ACC112 (cell line): ENCODE measurements at regions not wholly inside any gene's neighbourhood (a gene's known extent, or its start where the extent isn't known, plus 50 kb on each side); places are given as distances from the start of the nearest gene placed in this dataset.
A peak's percentile ranks its signal among the peaks of the same experiment; 100 is the strongest.

Experiments used
- H2AFZ ChIP-seq: fragments of 200-600 bp; sonication (generic); one replicate; pipeline ENCODE4 v1.6.0; 2017; ENCODE audit warnings: antibody characterized with exemption, low read length; ENCODE audit not compliant: unreplicated experiment
- H3K27ac ChIP-seq: fragments of 200-600 bp; sonication (generic); 2 replicates; pipeline ENCODE4 v1.5.1; 2014; ENCODE audit warnings: low read depth, mild to moderate bottlenecking, antibody characterized with exemption, low read length, moderate library complexity
- H3K27me3 ChIP-seq: fragments of 200-600 bp; sonication (generic); 2 replicates; pipeline ENCODE4 v1.6.1; 2014; ENCODE audit warnings: mild to moderate bottlenecking, antibody characterized with exemption, low read length, moderate library complexity, mixed read lengths; ENCODE audit not compliant: insufficient read depth
- H3K36me3 ChIP-seq: fragments of 200-600 bp; sonication (generic); 2 replicates; pipeline ENCODE4 v1.6.1; 2016; ENCODE audit warnings: mild to moderate bottlenecking, antibody characterized with exemption, low read length, moderate library complexity, mixed read lengths; ENCODE audit not compliant: insufficient read depth
- H3K4me1 ChIP-seq: fragments of 200-600 bp; sonication (generic); one replicate; pipeline ENCODE4 v1.6.1; 2016; ENCODE audit warnings: low read length, mixed read lengths; ENCODE audit not compliant: insufficient read depth, unreplicated experiment, control insufficient read depth
- H3K4me3 ChIP-seq: fragments of 200-600 bp; sonication (generic); 2 replicates; pipeline ENCODE4 v1.5.1; 2014; ENCODE audit warnings: mild to moderate bottlenecking, low read depth, low read length
- H3K79me2 ChIP-seq: fragments of 200-600 bp; sonication (generic); one replicate; pipeline ENCODE4 v1.6.0; 2016; ENCODE audit warnings: low read length; ENCODE audit not compliant: control insufficient read depth, unreplicated experiment, insufficient read depth

- no peaks in the 10 kb centered on the region for H3K36me3 ChIP-seq
- peak overlapping the region; percentile 21 for H3K4me3 ChIP-seq
- H3K27me3 ChIP-seq: no peaks in the 10 kb centered on the region
- no peaks in the 10 kb centered on the region for H3K4me1 ChIP-seq
- H3K79me2 ChIP-seq: no peaks in the 10 kb centered on the region
- H3K27ac ChIP-seq: no peak overlapping the region
- no peak overlapping the region for H2AFZ ChIP-seq
These were observed 442.9 kb downstream of the MCTP2 start for GRCh38 chr15:94674296-94674695.

- Histone ChIP-seq H3K79me2 (no peaks in the 10 kb centered on the region), H2AFZ (no peak overlapping the region), H3K4me1 (no peaks in the 10 kb centered on the region), H3K4me3 (no peak overlapping the region), H3K27me3 (no peaks in the 10 kb centered on the region), H3K27ac (no peak overlapping the region), H3K36me3 (no peaks in the 10 kb centered on the region)
These were observed 445.9 kb downstream of the MCTP2 start for GRCh38 chr15:94677202-94677790.

- H3K4me3 ChIP-seq: no peak overlapping the region
- H3K27me3 ChIP-seq: no peaks in the 10 kb centered on the region
- H3K36me3 ChIP-seq: no peaks in the 10 kb centered on the region
- no peak overlapping the region for H3K27ac ChIP-seq
- H2AFZ ChIP-seq: no peak overlapping the region
- no peaks in the 10 kb centered on the region for H3K79me2 ChIP-seq
- H3K4me1 ChIP-seq: no peaks in the 10 kb centered on the region
These were observed 450.8 kb downstream of the MCTP2 start for GRCh38 chr15:94682171-94682570.

DNA sequence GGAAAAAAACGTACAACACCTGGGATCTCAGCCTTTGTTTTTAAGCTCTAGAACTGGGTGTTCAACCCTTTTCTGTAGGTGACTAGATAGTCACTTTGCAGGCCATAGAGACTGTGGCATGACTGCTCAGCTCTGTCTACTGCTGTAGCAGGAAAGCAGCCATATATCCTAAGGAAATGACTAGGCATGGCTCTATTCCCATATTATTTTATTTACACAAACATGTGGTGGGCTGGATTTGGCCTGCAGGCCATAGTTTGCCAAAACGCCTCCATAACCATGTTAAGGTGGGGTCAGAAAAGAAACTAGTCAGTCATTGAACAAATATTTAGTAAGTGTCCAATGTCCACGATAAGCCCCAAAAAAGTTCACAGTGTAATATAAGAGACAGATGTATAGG is 452.5 kb downstream of the MCTP2 start:
- no peak overlapping the region for H3K27ac ChIP-seq
- no peak overlapping the region for H2AFZ ChIP-seq
- no peaks in the 10 kb centered on the region for H3K79me2 ChIP-seq
- H3K4me1 ChIP-seq: no peaks in the 10 kb centered on the region
- no peak overlapping the region for H3K4me3 ChIP-seq
- H3K36me3 ChIP-seq: no peaks in the 10 kb centered on the region
- H3K27me3 ChIP-seq: no peaks in the 10 kb centered on the region

DNA sequence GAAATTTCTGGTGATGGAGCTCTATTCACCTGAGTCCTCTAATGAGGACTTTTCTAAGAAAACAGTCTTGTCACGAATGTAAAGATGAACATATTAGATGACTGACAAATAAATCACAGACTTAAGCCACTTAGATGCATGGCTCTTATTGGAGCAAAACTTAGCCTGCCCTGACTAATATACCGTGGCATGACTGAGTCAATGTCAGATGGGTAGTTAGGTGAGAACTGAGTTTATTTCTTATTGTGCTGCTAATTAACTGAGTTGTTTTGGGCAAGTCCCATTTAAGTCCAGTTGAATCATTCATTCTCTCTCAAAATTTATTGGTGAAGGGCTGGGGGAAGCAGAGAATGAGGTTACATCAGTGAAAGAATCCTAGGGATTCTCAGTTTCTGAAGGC is 459.8 kb downstream of the MCTP2 start:
- Histone ChIP-seq H3K27ac (no peak overlapping the region), H2AFZ (no peak overlapping the region), H3K79me2 (no peaks in the 10 kb centered on the region), H3K4me3 (no peak overlapping the region), H3K4me1 (no peaks in the 10 kb centered on the region), H3K27me3 (no peaks in the 10 kb centered on the region), H3K36me3 (no peaks in the 10 kb centered on the region)

GRCh38 chr15:94692710-94693109 is 461.3 kb downstream of the MCTP2 start:
- no peaks in the 10 kb centered on the region for H3K4me1 ChIP-seq
- no peak overlapping the region for H2AFZ ChIP-seq
- H3K79me2 ChIP-seq: no peaks in the 10 kb centered on the region
- no peaks in the 10 kb centered on the region for H3K27me3 ChIP-seq
- H3K4me3 ChIP-seq: no peak overlapping the region
- no peak overlapping the region for H3K27ac ChIP-seq
- H3K36me3 ChIP-seq: no peaks in the 10 kb centered on the region

DNA sequence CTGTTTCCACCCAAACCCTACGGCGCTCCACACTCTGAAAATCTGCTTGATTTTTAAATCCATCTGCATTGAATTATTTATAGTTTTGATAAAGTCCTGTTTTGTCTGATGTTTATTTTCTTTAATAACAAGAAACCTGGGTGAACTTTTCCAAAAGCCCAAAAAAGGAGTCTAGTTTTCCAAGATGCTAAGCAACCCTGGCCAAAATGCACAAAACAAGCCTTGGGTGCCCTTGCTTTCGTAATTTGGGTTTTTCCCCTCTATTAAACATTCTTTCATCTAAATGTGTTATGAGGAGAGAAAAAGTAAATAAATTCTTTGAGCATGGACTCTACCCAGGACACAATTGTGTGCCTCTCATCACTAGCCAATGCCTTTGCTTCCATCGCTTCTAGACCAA is 468.9 kb downstream of the MCTP2 start:
- no peaks in the 10 kb centered on the region for H3K79me2 ChIP-seq
- no peaks in the 10 kb centered on the region for H3K4me1 ChIP-seq
- no peaks in the 10 kb centered on the region for H3K36me3 ChIP-seq
- no peak overlapping the region for H2AFZ ChIP-seq
- H3K27ac ChIP-seq: no peak overlapping the region
- no peaks in the 10 kb centered on the region for H3K27me3 ChIP-seq
- H3K4me3 ChIP-seq: no peak overlapping the region

DNA sequence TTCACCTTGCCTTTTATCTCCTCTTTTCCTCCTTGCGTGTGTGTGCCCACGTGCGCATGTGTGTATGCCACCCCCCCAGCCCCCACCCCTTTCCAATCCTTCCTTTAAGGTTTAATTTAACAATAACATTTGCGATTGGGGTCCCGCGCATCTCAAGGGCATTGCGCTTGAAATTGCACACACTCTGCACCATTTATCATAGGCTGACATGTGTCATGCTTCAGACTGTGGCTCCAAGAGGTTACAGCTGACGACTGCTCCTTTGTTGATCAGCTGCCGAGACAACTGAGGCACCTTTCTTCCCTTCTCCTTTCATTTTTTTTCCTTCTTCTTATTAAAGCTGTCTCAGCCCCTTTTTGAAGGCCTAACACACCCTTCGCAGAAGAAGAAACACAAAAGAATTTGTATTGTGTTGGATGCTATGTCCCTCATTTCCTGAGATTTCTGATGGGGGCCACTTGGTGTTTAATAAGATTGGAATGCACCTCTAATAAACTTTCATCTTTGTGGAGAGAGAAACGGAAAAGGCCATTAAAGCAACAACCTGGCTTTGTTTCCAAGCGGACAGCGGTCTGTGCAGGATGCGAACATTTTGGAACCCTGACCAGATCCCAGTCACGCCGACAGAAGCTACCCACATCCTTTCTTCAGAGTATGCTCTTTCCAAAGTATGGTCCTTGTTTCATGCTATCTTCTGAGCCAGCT is 470.1 kb downstream of the MCTP2 start:
- Histone ChIP-seq H3K27me3 (no peaks in the 10 kb centered on the region), H3K4me3 (no peak overlapping the region), H3K27ac (no peak overlapping the region), H3K79me2 (no peaks in the 10 kb centered on the region), H3K4me1 (no peaks in the 10 kb centered on the region), H3K36me3 (no peaks in the 10 kb centered on the region), H2AFZ (no peak overlapping the region)

GRCh38 chr15:94703596-94703995 is 472.2 kb downstream of the MCTP2 start:
- no peak overlapping the region for H3K27ac ChIP-seq

DNA sequence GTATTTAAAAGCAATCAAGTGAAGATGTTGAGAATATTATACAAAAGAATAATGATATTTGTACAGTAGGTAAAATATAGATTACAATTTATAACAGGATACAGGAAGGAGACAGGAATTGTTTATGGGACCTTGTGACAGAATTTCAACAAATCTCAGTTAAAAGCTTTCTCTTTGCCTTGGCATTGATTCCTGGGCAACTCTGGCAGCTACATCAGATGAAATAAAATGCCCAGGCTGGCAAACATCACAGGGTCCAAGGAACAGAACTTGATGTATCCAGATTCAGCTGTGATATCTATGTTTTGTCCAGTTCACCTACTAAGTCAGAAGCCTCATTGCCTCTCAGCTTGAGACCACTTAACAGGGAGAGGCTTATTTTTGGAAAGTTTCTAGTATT is 473.1 kb downstream of the MCTP2 start:
- Histone ChIP-seq H3K27ac (no peak overlapping the region), H2AFZ (no peak overlapping the region), H3K79me2 (no peaks in the 10 kb centered on the region), H3K4me3 (no peak overlapping the region), H3K4me1 (no peaks in the 10 kb centered on the region), H3K36me3 (no peaks in the 10 kb centered on the region), H3K27me3 (no peaks in the 10 kb centered on the region)

More at GRCh38 chr15:94703596-94703995, 472.2 kb downstream of the MCTP2 start:
- no peaks in the 10 kb centered on the region for H3K4me1 ChIP-seq
- no peaks in the 10 kb centered on the region for H3K27me3 ChIP-seq
- no peaks in the 10 kb centered on the region for H3K36me3 ChIP-seq
- H3K4me3 ChIP-seq: no peak overlapping the region
- H3K79me2 ChIP-seq: no peaks in the 10 kb centered on the region
- H2AFZ ChIP-seq: no peak overlapping the region

DNA sequence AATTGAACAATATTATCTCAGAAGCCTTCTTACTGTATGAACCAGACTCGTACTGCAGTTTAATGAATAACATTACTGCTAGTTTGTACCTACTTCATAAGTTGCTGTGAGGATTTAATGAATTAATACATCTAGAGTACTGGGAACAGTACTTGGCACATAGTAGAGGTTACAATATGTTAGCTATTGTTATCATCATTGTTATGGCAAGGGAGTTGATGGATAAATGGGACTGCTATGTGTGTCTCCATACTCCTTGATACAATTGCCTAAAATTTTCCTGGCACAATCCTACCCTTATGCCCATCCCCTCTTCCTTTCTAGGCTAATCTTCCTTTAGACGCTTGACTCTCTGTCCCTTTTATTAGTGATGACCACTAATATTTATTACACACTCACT is 473.6 kb downstream of the MCTP2 start:
- Histone ChIP-seq H3K36me3 (no peaks in the 10 kb centered on the region), H3K79me2 (no peaks in the 10 kb centered on the region), H3K4me1 (no peaks in the 10 kb centered on the region), H2AFZ (no peak overlapping the region), H3K27me3 (no peaks in the 10 kb centered on the region), H3K27ac (no peak overlapping the region), H3K4me3 (no peak overlapping the region)
